GM21367 (cell line): ENCODE measurements at regions not wholly inside any gene's neighbourhood (a gene's known extent, or its start where the extent isn't known, plus 50 kb on each side); places are given as distances from the start of the nearest gene placed in this dataset.
"Not testable (repeated sequence)": the region's sequence is repeated elsewhere in the genome, so short reads cannot be mapped to it uniquely, and the experiment has no call there.

ENCODE experiments used
- ATAC-seq: cut with Tn5 transposase; IDR thresholded peaks from one replicate; pipeline ENCODE4 v1.9.1; 2021; ENCODE audit not compliant: unreplicated experiment

DNA sequence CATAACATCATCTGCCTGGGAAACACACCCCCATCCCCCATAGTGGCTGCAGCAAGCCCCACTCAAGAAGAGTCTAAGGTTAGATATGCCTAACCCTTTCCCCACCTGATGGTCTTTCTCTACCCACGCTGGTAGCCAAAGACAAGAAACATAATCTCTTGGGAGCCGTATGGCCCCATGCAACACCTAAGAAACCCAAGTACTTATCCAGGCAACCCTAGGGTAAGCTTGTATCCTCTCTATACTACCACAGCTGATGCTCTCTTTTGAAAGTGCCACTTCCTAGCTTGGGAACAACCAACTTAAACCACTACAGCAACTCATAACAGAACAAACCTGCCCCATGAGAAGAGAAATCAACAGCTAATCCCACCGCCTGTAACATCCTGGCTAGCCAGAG, 161.1 kb downstream of the MSN start:
- ATAC-seq: no peak

DNA sequence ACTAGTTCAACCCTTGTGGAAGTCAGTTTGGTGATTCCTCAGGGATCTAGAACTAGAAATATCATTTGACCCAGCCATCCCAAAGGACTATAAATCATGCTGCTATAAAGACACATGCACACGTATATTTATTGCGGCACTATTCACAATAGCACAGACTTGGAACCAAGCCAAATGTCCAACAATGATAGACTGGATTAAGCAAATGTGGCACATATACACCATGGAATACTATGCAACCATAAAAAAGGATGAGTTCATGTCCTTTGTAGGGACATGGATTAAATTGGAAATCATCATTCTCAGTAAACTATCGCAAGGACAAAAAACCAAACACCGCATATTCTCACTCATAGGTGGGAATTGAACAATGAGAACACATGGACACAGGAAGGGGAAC, 157.8 kb downstream of the MSN start:
- not testable (repeated sequence) for ATAC-seq

DNA sequence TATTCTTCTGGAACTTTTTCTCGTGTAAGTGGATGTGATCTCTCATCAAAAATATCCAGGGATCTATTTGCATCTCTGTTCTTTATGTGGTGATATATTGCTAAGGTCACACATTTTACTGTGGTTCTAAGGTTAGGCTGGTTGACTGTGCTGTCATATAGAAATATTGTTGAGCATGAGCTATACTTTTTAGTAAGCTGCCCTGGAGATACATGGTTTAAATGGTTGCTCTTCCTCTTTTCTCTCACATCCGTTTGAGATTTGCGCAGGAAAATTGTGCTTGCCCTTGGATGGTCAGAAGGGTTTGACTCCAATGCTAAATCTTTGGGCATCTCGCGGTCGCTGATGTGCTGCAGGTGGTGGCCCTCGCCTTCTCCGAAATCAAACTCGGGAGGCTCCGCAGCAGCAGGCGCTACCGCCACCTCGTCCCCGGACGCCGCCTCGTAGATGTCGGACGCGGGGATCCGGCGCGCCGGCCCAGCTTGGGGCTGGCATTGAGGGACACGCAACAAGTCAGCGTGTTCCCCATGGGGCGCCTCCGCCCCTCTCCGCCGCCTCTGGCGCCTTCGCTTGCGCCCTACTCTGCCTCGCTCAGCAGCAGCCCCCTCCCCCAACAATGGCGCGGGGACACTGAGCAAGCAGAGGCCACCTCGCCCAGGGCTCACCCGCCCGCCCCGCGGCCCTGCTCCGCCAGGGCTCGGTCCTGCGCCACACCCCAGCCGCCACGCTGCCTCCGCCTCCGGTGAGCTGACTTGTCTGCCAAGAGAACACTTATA, 154.5 kb downstream of the MSN start:
- ATAC-seq: peak; percentile 64

DNA sequence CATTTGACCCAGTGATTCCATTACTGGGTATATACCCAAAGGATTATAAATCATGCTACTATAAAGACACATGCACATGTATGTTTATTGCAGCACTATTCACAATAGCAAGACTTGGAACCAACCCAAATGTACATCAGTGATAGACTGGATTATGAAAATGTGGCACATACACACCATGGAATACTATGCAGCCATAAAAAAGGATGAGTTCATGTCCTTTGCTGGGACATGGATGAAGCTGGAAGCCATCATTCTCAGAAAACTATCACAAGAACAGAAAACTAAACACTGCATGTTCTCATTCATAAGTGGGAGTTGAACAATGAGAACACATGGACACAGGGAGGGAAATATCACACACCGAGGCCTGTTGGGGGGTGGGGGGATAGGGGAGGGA, 152.5 kb downstream of the MSN start:
- ATAC-seq: not testable (repeated sequence)

DNA sequence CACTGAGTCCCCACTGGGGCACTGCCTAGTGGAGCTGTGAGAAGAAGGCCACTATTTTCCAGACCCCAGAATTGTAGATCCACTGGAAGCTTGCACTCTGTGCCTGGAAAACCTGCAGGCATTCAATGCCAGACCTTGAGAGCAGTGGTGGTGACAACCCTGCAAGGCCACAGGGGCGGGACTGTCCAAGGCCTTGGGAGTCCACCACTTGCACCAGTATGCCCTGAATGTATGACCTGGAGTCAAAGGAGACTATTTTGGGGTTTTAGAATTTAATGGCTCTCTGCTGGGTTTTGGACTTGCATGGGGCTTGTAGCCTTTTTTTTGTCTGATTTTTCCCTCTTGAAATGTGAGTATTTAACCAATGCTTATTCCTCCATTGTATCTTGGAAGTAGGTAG, 145.8 kb downstream of the MSN start:
- no peak for ATAC-seq

DNA sequence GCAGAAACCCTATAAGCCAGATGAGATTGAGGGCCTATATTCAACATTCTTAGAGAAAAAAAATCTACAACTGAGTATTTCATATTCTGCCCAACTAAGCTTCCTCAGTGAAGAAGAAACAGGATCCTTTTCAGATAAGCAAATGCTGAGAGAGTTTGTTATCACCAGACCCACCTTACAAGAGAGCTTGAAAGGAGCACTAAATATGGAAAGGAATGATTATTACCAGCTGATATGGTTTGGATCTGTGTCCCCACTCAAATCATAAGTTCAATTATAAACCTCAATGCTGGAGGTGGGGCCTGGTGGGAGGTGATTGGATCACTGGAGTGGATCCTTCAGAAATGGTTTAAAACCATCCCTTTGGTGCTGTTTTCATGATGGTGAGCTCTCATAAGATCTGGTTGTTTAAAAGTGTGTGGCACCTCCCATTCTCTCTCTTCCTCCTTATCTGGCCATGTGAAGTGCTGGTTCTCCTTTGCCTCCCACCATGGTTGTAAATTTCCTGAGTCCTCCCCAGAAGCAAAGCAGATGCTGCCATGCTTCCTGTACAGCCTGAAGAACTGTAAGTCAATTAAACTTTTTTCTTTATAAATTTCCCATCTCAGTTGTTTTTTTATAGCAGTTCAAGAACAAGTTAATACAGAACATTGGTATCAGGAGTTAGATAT, 144.2 kb downstream of the MSN start:
- no peak for ATAC-seq
